GM23338 (cell line): ENCODE measurements at regions not wholly inside any gene's neighbourhood (a gene's known extent, or its start where the extent isn't known, plus 50 kb on each side); places are given as distances from the start of the nearest gene placed in this dataset.
A peak's percentile ranks its signal among the peaks of the same experiment; 100 is the strongest.

Source experiments
- ATAC-seq: fragments of 200-7000 bp; cut with Tn5 transposase; 3 replicates; pipeline ENCODE4 v1.9.1; 2020
- DNase-seq: peaks from one replicate; pipeline ENCODE4 v3.0.0-alpha.2; 2015; ENCODE audit warnings: low spot score
- H2AFZ ChIP-seq: fragments of 200-600 bp; sonication (generic); 2 replicates; pipeline ENCODE4 v1.8.0; 2016; ENCODE audit warnings: antibody characterized with exemption, mild to moderate bottlenecking, moderate library complexity
- H3F3A ChIP-seq: fragments of 200-600 bp; sonication (generic); replicated peaks from 2 replicates; pipeline ENCODE4 v1.8.0; 2017; ENCODE audit warnings: antibody characterized with exemption, mixed run types, low read depth
- H3K27ac ChIP-seq: fragments of 200-600 bp; sonication (generic); 2 replicates; pipeline ENCODE4 v1.6.1; 2016; ENCODE audit warnings: low read depth
- H3K27me3 ChIP-seq: fragments of 200-600 bp; sonication (generic); 2 replicates; pipeline ENCODE4 v1.8.0; 2016; ENCODE audit warnings: mild to moderate bottlenecking, mixed run types, moderate library complexity; ENCODE audit not compliant: insufficient read depth
- H3K36me3 ChIP-seq: fragments of 200-600 bp; sonication (generic); 2 replicates; pipeline ENCODE4 v1.8.0; 2016; ENCODE audit warnings: mild to moderate bottlenecking; ENCODE audit not compliant: insufficient read depth
- H3K4me1 ChIP-seq: fragments of 200-600 bp; sonication (generic); 2 replicates; pipeline ENCODE4 v1.8.0; 2016; ENCODE audit warnings: mild to moderate bottlenecking, moderate library complexity; ENCODE audit not compliant: insufficient read depth
- H3K4me2 ChIP-seq: fragments of 200-600 bp; sonication (generic); 2 replicates; pipeline ENCODE4 v1.7.1; 2017; ENCODE audit warnings: mixed run types
- H3K4me3 ChIP-seq: fragments of 200-600 bp; sonication (generic); 2 replicates; pipeline ENCODE4 v1.6.1; 2016; ENCODE audit warnings: mixed run types
- H3K79me2 ChIP-seq: fragments of 200-600 bp; sonication (generic); replicated peaks from 2 replicates; pipeline ENCODE4 v1.8.0; 2017; ENCODE audit warnings: mild to moderate bottlenecking; ENCODE audit not compliant: insufficient read depth
- H3K9me2 ChIP-seq: fragments of 200-600 bp; sonication (generic); 2 replicates; pipeline ENCODE4 v1.8.0; 2017; ENCODE audit not compliant: insufficient read depth
- H4K20me1 ChIP-seq: fragments of 200-600 bp; sonication (generic); replicated peaks from 2 replicates; pipeline ENCODE4 v1.8.0; 2017; ENCODE audit warnings: mild to moderate bottlenecking; ENCODE audit not compliant: insufficient read depth
- H3K27ac Mint-ChIP-seq: 2 replicates; pipeline ENCODE4 v1.8.0; 2020; ENCODE audit warnings: inconsistent platforms, mild to moderate bottlenecking, moderate library complexity, mixed read lengths
- H3K27me3 Mint-ChIP-seq: 3 replicates; pipeline ENCODE4 v1.8.0; 2022; ENCODE audit warnings: low read depth, mild to moderate bottlenecking, moderate library complexity, mixed read lengths, inconsistent platforms; ENCODE audit not compliant: insufficient read depth, poor library complexity
- H3K36me3 Mint-ChIP-seq: 3 replicates; pipeline ENCODE4 v1.8.0; 2021; ENCODE audit warnings: low read depth, mild to moderate bottlenecking, inconsistent platforms, moderate library complexity, mixed read lengths
- H3K4me1 Mint-ChIP-seq: 3 replicates; pipeline ENCODE4 v1.8.0; 2020; ENCODE audit warnings: mild to moderate bottlenecking, inconsistent platforms, mixed read lengths
- H3K4me3 Mint-ChIP-seq: 3 replicates; pipeline ENCODE4 v1.8.0; 2021; ENCODE audit warnings: moderate library complexity, mild to moderate bottlenecking, inconsistent platforms, mixed read lengths
- H3K9me3 Mint-ChIP-seq: 3 replicates; pipeline ENCODE4 v1.8.0; 2020; ENCODE audit warnings: moderate library complexity, mild to moderate bottlenecking, inconsistent platforms, mixed read lengths
- CREB1 ChIP-seq: fragments of 250-450 bp; sonication (Bioruptor Pico); IDR thresholded peaks from 2 replicates; pipeline ENCODE4 v1.5.0; 2020; ENCODE audit warnings: low read depth, mild to moderate bottlenecking, moderate library complexity
- EZH2 ChIP-seq: fragments of 200-600 bp; sonication (generic); IDR thresholded peaks from one replicate; pipeline ENCODE4 v1.8.0; 2017; ENCODE audit warnings: antibody characterized with exemption, mild to moderate bottlenecking, low read depth; ENCODE audit not compliant: unreplicated experiment
- EZH2phosphoT487 ChIP-seq: fragments of 200-600 bp; sonication (generic); IDR thresholded peaks from one replicate; pipeline ENCODE4 v1.8.1; 2018; ENCODE audit warnings: antibody characterized with exemption; ENCODE audit not compliant: unreplicated experiment
- JUNB ChIP-seq: IDR thresholded peaks from one replicate; pipeline ENCODE4 v1.6.1; 2016; ENCODE audit warnings: antibody characterized with exemption; ENCODE audit not compliant: unreplicated experiment
- NANOG ChIP-seq: IDR thresholded peaks from 2 replicates; pipeline ENCODE4 v1.6.1; 2016; ENCODE audit warnings: antibody characterized with exemption, borderline replicate concordance
- POLR2AphosphoS5 ChIP-seq: IDR thresholded peaks from 2 replicates; pipeline ENCODE4 v1.6.1; 2016; ENCODE audit warnings: antibody characterized with exemption, low read depth
- REST ChIP-seq: IDR thresholded peaks from one replicate; pipeline ENCODE4 v1.6.1; 2018; ENCODE audit warnings: antibody characterized with exemption; ENCODE audit not compliant: unreplicated experiment
- STAT1 ChIP-seq: IDR thresholded peaks from one replicate; pipeline ENCODE4 v1.6.1; 2016; ENCODE audit warnings: antibody characterized with exemption; ENCODE audit not compliant: unreplicated experiment
- ZNF114 ChIP-seq: fragments of 250-450 bp; sonication (Bioruptor Pico); IDR thresholded peaks from 2 replicates; pipeline ENCODE4 v1.5.0; 2020; ENCODE audit warnings: mild to moderate bottlenecking, moderate library complexity
- ZNF331 ChIP-seq: fragments of 250-450 bp; sonication (Bioruptor Pico); IDR thresholded peaks from 2 replicates; pipeline ENCODE4 v1.5.0; 2020; ENCODE audit warnings: low read depth, mild to moderate bottlenecking, moderate library complexity
- ZNF462 ChIP-seq: fragments of 250-450 bp; sonication (Bioruptor Pico); IDR thresholded peaks from 2 replicates; pipeline ENCODE4 v1.5.0; 2020; ENCODE audit warnings: mild to moderate bottlenecking, moderate library complexity
- TF ChIP-seq, protein P1 (sequence below): IDR thresholded peaks from 2 replicates; pipeline ENCODE4 v1.6.1; 2016; ENCODE audit warnings: antibody characterized with exemption
- TF ChIP-seq, protein P2 (sequence below), 2 experiments: fragments of 200-600 bp in 1 of 2; sonication (generic) in 1 of 2; conservative IDR thresholded peaks; 2 replicates each; pipeline versions ENCODE4 v1.5.1 to v1.6.1; 2016 to 2017; ENCODE audit warnings: antibody characterized with exemption in 2 of 2, low read depth in 2 of 2, mild to moderate bottlenecking in 2 of 2, moderate library complexity in 1 of 2

DNA sequence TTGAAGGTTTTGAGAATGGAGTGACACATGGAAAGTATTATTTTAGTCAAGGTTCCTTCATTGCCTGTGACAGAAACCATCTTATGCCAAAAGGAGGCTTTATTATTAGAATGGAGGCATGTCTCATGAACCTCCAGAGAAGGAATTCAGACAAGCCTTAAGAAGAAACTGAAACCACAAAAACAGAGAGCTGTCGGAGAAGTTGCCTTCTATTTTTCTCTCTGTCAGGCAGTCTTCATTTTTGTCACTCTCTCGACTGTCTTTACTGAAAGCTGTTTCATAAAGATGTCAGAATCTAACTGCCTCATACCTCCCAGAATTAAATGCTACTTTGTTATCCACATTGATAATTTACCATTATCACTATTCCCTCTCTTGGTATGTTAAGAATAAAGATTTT is 434.7 kb upstream of the ADGRL4 start:
- Histone ChIP-seq H3K79me2 (no peaks in the 10 kb centered on the region), H3K4me3 (no peak overlapping the region), H3K27me3 (no peaks in the 10 kb centered on the region), H3K4me1 (peaks cover 6% of the 10 kb centered on the region; the same call in 1 of the 2 replicates), H3K36me3 (no peaks in the 10 kb centered on the region), H3F3A (no peaks in the 10 kb centered on the region), H2AFZ (peak overlapping the region; percentile 64; the same call in 1 of the 2 replicates), H3K4me2 (no peak overlapping the region), H3K27ac (no peak overlapping the region), H4K20me1 (no peaks in the 10 kb centered on the region), H3K9me2 (no peaks in the 10 kb centered on the region; the same call in 1 of the 2 replicates)
- TF ChIP-seq ZNF114 (CRISPR knock-in tag) (no peak), STAT1 (no peak), ZNF462 (CRISPR knock-in tag) (no peak), NANOG (no peak), EZH2phosphoT487 (no peak), ZNF331 (CRISPR knock-in tag) (no peak), EZH2 (no peak), REST (no peak), CREB1 (CRISPR knock-in tag) (no peak), POLR2AphosphoS5 (no peak), JUNB (no peak)
- TF ChIP-seq, protein P1, sequence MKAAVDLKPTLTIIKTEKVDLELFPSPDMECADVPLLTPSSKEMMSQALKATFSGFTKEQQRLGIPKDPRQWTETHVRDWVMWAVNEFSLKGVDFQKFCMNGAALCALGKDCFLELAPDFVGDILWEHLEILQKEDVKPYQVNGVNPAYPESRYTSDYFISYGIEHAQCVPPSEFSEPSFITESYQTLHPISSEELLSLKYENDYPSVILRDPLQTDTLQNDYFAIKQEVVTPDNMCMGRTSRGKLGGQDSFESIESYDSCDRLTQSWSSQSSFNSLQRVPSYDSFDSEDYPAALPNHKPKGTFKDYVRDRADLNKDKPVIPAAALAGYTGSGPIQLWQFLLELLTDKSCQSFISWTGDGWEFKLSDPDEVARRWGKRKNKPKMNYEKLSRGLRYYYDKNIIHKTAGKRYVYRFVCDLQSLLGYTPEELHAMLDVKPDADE, result no peak
- TF ChIP-seq, protein P2, sequence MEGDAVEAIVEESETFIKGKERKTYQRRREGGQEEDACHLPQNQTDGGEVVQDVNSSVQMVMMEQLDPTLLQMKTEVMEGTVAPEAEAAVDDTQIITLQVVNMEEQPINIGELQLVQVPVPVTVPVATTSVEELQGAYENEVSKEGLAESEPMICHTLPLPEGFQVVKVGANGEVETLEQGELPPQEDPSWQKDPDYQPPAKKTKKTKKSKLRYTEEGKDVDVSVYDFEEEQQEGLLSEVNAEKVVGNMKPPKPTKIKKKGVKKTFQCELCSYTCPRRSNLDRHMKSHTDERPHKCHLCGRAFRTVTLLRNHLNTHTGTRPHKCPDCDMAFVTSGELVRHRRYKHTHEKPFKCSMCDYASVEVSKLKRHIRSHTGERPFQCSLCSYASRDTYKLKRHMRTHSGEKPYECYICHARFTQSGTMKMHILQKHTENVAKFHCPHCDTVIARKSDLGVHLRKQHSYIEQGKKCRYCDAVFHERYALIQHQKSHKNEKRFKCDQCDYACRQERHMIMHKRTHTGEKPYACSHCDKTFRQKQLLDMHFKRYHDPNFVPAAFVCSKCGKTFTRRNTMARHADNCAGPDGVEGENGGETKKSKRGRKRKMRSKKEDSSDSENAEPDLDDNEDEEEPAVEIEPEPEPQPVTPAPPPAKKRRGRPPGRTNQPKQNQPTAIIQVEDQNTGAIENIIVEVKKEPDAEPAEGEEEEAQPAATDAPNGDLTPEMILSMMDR (conservative IDR thresholded peaks at IDR 0.05; ENCODE audit: low read depth in 2 of 2), result no peak
- Mint-ChIP-seq H3K27ac (no peak overlapping the region), H3K27me3 (peaks cover 3% of the 10 kb centered on the region), H3K4me1 (peaks cover 8% of the 10 kb centered on the region; the same call in 2 of the 3 replicates), H3K9me3 (no peaks in the 10 kb centered on the region), H3K4me3 (no peak overlapping the region), H3K36me3 (no peaks in the 10 kb centered on the region)
- DNase-seq, result no peak
- no peak for ATAC-seq
